ENCODE measurements at regions not wholly inside any gene's neighbourhood (a gene's known extent, or its start where the extent isn't known, plus 50 kb on each side); places are given as distances from the start of the nearest gene placed in this dataset.

GRCh38 chr6:14260839-14261238 lies 143.3 kb downstream of the CD83 start:
- 100% methylated on average over 1 of the region's 1 CpG for WGBS
- Histone ChIP-seq H3K36me3 (no peaks in the 10 kb centered on the region), H3K4me1 (peaks cover 0 to 8% (median 5%) of the 10 kb centered on the region in 4 donors), H3K4me3 (no peak overlapping the region), H3K27ac (replicated peaks in 1 of 4) (no peak overlapping the region), H3K9me3 (peaks cover 0 to 23% (median 14%) of the 10 kb centered on the region in 4 donors), H3K27me3 (no peaks in the 10 kb centered on the region)
- TF ChIP-seq POLR2A (IDR thresholded peaks at IDR 0.05; ENCODE audit: low read depth) = no peak
- DNase-seq (ENCODE audit: extremely low spot score) = peak; percentile 87
- intact Hi-C loops (cut with DNase I) = no loop called here

GRCh38 chr6:14263881-14264424 lies 146.4 kb downstream of the CD83 start:
- no peaks in the 10 kb centered on the region for H3K36me3 ChIP-seq
- no peak overlapping the region for H3K27ac ChIP-seq (replicated peaks in 1 of 4)
- no peaks in the 10 kb centered on the region for H3K4me1 ChIP-seq
- intact Hi-C loops (cut with DNase I) = no loop called here
- peaks cover 0 to 23% (median 14%) of the 10 kb centered on the region in 4 donors for H3K9me3 ChIP-seq
- TF ChIP-seq, protein P1, sequence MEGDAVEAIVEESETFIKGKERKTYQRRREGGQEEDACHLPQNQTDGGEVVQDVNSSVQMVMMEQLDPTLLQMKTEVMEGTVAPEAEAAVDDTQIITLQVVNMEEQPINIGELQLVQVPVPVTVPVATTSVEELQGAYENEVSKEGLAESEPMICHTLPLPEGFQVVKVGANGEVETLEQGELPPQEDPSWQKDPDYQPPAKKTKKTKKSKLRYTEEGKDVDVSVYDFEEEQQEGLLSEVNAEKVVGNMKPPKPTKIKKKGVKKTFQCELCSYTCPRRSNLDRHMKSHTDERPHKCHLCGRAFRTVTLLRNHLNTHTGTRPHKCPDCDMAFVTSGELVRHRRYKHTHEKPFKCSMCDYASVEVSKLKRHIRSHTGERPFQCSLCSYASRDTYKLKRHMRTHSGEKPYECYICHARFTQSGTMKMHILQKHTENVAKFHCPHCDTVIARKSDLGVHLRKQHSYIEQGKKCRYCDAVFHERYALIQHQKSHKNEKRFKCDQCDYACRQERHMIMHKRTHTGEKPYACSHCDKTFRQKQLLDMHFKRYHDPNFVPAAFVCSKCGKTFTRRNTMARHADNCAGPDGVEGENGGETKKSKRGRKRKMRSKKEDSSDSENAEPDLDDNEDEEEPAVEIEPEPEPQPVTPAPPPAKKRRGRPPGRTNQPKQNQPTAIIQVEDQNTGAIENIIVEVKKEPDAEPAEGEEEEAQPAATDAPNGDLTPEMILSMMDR (IDR thresholded peaks at IDR 0.05) = no peak
- TF ChIP-seq POLR2A (IDR thresholded peaks at IDR 0.05; ENCODE audit: low read depth) (no peak), EP300 (IDR thresholded peaks at IDR 0.05) (no peak), POLR2AphosphoS5 (IDR thresholded peaks at IDR 0.05) (no peak)
- no peak overlapping the region for H3K4me3 ChIP-seq
- DNase-seq (ENCODE audit: extremely low spot score) = peak; percentile 26
- no peaks in the 10 kb centered on the region for H3K27me3 ChIP-seq
- 86% methylated on average over 1 of the region's 1 CpG for WGBS

GRCh38 chr6:14265049-14266021 lies 147.8 kb downstream of the CD83 start:
- 90% methylated on average over 5 of the region's 5 CpGs for WGBS
- TF ChIP-seq POLR2A (IDR thresholded peaks at IDR 0.05; ENCODE audit: low read depth) (no peak), POLR2AphosphoS5 (IDR thresholded peaks at IDR 0.05) (no peak), EP300 (IDR thresholded peaks at IDR 0.05) (no peak)
- TF ChIP-seq, protein P1 (IDR thresholded peaks at IDR 0.05) = no peak
- H3K27ac ChIP-seq (replicated peaks in 1 of 4) = no peak overlapping the region
- DNase-seq (ENCODE audit: extremely low spot score) = peak; percentile 39
- peaks cover 0 to 22% (median 14%) of the 10 kb centered on the region in 4 donors for H3K9me3 ChIP-seq
- H3K4me3 ChIP-seq = no peak overlapping the region
- H3K36me3 ChIP-seq = no peaks in the 10 kb centered on the region
- H3K4me1 ChIP-seq = no peaks in the 10 kb centered on the region
- H3K27me3 ChIP-seq = no peaks in the 10 kb centered on the region
- intact Hi-C loops (cut with DNase I) = no loop called here

- 91% methylated on average over 2 of the region's 2 CpGs for WGBS
- no peaks in the 10 kb centered on the region for H3K27me3 ChIP-seq
- intact Hi-C loops (cut with DNase I) = no loop called here
These were observed 148.7 kb downstream of the CD83 start for GRCh38 chr6:14266266-14266665.

More at GRCh38 chr6:14266266-14266665, 148.7 kb downstream of the CD83 start:
- Histone ChIP-seq H3K4me1 (no peaks in the 10 kb centered on the region), H3K36me3 (no peaks in the 10 kb centered on the region), H3K4me3 (no peak overlapping the region), H3K27ac (replicated peaks in 1 of 4) (no peak overlapping the region), H3K9me3 (peaks cover 0 to 14% (median 10%) of the 10 kb centered on the region in 4 donors)
- no peak for DNase-seq (ENCODE audit: extremely low spot score)
- TF ChIP-seq POLR2A (IDR thresholded peaks at IDR 0.05; ENCODE audit: low read depth) = no peak
- TF ChIP-seq, protein P1 (IDR thresholded peaks at IDR 0.05) = no peak
- no peak for TF ChIP-seq POLR2AphosphoS5 (IDR thresholded peaks at IDR 0.05)
- no peak for TF ChIP-seq EP300 (IDR thresholded peaks at IDR 0.05)
